CD4-positive, alpha-beta T cell treated with Interleukin-2 at 100 ng/mL for 4 hours (primary cell): ENCODE measurements at regions not wholly inside any gene's neighbourhood (a gene's known extent, or its start where the extent isn't known, plus 50 kb on each side); places are given as distances from the start of the nearest gene placed in this dataset.
"Not testable (repeated sequence)": the region's sequence is repeated elsewhere in the genome, so short reads cannot be mapped to it uniquely, and the experiment has no call there.

Source experiments
- DNase-seq: peaks from one replicate; pipeline ENCODE4 v3.0.0-alpha.2; 2020; ENCODE audit warnings: low spot score

DNA sequence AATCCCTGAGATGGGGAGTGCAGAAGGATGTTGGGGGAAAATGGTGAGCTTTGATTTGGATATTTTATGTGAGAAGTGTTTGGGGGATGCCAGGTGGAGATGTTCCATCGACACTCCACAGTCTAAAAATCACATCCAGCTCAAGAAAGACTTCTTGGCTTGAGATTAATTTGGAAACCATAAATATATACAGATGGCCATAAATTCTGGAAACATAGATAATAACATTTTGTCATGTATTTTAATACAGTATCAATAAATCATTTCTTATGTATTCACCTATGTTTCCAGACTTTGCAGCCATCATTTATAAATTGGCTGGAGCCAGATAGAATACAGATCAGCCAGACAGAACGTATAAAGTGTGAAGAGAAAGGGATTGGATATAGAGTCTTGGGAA, 245.5 kb upstream of the DDHD1 start:
- no peak for DNase-seq

DNA sequence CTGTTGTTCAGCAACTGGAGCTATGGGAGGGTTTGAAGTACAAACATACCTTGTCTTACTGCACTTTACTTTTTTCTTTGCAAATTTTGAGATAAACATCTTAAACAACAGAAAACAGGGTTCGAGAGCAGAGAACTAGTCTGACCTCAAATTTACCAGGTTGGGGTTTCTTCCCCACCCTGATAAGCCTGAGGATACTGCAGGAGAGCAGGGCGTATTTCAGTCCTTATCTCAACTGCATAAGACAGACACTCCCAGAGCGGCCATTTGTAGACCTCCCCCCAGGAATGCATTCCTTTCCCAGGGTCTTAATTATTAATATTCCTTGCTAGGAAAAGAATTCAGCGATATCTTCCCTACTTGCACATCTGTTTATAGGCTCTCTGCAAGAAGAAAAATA, 242.1 kb upstream of the DDHD1 start:
- not testable (repeated sequence) for DNase-seq

DNA sequence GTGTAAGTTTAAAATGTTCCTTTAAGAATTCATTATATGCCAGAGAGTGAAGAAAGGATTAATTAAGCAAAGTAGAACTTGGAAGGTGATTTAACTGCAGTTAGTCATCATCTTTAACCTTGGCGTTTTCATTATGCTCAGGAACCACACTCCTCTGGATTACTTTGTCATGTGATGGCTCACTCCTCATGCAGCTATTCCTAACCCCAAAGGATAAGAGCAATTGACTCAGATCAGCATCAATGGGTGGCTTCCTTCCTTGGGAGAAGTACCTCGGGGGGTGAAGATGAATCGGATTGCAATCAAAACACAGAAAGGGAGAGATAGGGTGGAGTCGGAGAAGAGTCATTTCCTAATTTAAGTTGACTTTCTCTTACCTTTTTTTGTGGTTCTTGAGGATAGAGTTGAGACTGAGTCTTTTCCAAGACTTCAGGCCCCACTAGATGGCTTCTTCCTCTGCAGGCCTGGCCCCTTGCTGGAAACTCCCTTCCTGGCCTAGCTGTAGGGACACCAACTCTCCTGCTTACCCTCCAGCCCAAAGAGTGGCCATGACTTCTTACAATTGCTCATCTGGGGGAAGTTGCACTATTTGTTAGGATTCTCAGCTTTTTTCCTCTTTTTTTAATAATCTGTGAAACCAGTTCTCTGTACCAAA, 238.6 kb upstream of the DDHD1 start:
- no peak for DNase-seq

DNA sequence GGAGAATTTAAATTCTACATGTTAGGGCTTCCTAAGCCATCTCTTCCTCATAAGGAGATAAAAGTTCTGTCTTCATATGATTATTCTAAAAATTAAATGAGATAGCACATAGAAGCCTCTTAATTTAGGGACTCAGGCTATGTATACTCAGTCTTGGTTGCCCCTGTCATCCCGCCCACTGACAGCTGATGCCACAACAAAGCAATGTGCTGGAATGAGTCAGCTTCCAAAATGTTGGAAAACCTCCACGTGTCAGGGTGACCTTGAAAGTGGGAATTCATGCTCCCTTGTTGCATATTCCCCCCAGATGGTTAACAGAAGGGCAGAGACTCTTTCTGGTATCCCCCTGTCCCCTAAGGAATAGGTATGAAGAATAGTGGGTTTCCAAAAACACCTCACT, 238.0 kb upstream of the DDHD1 start:
- DNase-seq, result no peak

DNA sequence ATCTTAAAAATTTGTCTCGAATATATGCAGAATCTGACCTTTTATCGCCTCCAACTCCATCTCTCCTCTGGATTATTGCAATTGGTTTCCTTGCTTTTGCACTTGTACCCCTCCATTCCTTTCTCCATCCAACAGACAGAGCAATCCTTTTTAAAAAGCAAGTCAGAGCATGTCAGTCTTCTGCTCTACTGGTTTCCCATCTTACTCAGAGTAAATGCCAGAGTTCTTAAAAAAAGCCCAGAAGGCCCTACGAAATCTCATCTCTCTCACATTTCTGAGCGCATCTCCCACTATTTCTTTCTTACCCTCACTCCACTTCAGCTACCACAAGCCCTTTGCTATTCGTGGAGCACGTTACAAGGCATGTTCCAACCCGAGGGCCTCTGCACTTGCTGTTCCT, 236.9 kb upstream of the DDHD1 start:
- no peak for DNase-seq

DNA sequence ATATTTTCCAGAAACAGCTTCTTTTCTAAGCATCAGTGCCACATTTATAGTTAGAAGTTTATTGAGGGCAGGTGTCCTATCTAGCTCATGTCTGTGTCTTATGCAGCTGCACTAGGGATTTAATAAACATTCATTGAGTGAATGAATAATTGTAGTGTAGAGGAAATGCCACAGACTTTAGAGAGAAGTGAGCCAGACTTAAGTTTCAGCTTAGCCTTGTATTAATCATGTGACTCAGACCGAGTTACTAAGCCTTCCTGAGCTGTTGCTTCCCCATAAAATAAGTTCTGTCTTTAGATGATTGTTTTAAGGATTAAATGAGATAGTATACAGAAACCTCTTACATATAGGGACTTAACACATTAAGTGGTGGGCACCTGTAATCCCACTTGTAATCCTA, 236.1 kb upstream of the DDHD1 start:
- DNase-seq, result no peak

DNA sequence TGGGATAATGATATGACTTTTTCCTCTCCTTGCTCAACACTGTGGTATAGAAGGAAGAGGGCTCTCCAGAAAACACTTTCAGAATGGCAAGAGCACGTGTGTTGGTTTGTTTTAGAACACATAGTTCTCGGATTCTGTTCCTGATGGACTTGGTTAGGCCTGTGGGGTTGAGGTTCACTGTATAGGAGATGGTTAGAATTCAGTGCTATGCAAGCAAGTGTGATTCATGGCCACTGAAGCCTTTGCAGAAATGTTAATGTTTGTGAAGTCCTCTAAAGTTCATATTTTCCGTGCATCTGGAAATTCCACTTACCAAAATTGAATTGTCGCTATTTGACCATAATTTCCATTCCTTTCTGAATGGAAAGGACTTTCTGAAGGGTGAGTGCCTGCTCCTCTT, 233.2 kb upstream of the DDHD1 start:
- no peak for DNase-seq

DNA sequence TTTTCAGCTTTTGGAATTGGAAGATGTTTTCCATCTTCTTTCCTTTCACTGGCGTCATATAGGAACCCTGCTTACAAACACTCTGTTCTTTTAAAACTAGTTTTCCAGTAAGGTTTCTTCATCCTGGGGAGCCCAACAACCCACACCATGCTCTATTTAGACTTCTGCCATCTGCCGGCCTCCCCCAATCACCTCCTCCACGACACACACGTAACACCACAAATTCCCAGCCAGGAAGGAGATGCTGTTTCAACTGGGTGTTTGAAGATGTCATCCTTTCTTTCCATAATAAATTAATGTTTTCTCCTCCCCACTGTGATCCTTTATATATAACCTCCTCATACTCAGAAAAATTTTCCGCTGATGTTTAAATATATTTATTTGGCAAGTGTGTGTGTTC, 231.4 kb upstream of the DDHD1 start:
- no peak for DNase-seq

DNA sequence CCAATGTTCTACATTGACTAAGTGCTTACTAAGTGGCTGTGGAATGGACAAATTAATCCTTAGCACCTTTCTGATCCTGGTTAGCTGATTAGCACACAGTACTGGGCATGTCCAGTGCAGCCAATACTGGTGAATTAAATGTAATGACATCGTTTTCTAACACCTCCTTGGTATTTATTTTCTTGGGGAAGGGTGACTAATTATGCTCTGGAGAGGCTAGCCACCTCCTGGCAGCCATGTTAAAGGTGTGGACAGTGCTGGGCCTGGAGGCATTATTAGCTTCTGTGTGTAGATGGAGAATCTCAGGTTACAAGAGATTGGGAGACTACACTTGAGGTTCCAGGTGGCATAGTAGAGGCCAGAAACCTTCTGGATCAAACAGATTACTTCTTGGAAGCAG, 230.9 kb upstream of the DDHD1 start:
- DNase-seq, result no peak

DNA sequence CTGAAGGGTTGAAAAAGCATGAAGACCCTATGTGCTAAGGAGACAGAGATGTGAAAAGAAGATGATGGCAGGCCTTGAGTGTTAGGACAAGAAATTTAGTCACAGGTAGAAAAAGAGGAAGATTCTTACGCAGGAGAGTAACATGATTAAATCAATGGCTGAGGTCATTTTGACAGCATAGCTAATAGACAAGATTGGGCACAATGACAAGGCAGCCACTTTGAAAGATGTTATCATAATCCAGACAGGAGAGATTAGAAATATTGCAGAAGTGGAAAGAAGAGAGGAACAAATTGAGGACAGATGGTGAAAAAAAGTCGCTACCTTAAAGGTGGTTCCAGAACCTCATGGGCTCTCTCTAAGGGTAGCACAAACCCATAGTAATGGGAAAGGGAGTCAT, 228.8 kb upstream of the DDHD1 start:
- no peak for DNase-seq

DNA sequence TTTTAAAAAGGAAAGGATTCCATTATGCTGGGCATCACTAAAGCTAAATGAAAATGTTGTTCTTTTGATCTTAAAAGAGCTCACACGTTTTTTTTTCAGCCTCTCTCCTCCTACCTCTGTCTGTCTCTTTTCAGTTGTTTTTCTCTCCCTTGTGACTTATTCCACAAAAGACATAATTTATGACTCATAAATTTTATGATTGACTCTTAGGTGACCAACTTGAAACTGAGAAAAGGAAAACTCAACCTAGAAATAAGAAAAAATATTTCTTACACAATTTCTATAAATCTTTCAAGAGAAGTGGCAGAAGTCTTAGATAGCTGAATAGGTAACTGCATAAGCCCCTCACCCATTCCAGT, 227.7 kb upstream of the DDHD1 start:
- DNase-seq, result no peak

DNA sequence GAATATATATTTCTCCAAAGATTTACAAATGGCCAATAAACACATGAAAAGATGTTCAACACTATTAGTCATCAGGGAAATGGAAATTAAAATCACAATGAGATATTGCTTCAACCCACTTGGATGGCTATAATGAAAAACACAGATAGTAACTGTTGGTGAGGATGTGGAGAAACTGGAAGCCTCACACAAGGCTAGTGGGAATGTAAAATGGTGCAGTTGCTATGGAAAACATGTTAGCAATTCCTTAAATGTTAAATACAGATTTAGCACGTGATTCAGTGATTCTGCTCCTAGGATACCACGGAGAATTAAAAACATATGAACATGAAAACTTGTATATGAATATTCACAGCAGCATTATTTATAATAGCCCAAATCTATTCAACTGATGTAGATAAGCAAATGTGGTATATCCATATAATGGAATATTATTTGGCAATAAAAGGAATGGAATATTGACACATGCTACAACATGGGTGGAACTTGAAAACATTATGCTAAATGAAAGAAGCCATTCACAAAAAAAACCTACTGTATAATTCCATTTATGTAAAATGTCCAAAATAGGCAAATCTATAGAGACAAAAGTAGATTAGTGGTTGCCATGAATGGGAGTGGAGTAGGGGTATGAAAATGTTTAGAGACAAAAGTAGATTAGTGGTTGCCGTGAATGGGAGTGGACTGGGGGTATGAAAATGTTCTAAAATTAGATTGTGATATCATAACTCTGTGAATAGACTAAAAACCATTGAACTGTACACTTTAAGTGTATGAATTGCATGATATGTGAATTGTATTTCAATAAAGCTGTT, 227.1 kb upstream of the DDHD1 start:
- no peak for DNase-seq

DNA sequence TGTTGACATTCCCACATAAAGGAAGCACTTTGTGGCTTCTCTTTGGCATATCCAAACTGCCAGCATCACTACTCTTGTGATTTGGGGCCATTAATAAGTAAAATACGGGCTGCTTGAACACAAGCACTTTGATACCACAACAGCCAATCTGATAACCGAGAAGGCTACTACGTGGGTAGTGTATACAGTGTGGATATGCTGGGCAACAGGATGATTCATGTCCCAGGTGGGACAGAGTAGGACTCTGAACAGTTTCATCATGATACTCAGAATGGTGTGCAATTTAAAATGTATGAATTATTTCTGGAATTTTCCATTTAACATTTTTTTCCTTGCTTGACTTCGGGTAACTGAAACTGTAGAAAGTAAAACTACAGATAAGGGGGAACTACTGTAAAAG, 225.0 kb upstream of the DDHD1 start:
- DNase-seq, result no peak

DNA sequence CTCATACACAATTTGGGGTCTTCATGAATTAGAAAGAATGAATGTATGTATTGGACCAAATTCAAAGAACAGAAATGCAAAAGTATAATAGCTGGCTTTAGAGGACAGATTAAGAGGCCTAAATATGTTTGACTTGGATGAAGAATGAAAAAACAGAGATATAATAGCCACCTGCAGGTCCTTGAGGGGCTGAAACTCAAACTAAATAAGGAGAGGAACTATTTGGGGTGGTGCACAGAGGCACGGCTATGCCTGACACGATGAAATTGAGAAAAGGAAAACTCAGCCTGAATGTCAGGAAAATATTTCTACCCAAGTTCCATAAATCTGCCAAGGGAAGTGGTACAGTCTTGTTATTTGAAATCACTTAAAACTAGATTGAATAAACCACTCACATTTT, 222.9 kb upstream of the DDHD1 start:
- no peak for DNase-seq

DNA sequence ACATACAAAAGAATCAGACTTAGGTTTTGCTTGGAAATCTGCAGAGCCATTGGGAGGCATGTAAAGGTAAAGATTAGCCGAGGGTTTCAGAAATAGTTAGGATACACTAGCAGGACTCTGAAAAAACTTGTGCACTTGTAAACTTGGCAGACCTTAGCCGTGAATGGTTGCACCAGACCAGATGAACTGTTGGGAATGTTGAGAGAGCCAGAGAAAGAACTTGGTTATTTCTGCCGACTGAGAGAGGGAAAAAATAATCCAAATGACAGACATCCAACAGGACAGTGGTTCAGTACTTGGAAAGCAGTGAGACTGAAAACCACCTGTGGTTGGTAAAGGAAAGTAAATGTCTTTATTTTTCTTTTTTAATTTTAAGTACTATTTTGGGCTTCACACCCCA, 222.5 kb upstream of the DDHD1 start:
- DNase-seq, result no peak

DNA sequence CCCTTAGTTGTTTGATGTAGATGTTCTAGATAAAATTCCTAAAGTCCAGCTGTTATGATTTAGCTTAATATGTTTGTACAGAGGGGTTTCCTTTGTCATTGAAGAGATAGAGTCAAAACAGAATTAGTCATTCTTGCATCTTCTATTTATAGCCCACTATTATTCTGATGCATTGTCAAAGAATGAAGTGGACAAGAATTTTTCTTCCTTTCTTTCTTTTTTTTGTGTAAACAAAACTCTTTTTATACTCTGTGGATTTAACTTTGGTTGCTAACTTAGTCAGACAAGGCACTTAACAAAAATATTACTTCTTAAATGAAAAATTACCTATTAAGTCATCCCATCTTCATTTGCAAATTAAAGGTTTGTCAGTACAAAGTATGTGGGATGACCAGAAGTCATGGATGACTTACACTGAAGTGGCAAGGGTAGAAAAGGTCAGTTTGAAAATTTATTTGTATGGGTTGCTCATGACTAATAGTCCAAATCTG, 215.6 kb upstream of the DDHD1 start:
- DNase-seq, result no peak

DNA sequence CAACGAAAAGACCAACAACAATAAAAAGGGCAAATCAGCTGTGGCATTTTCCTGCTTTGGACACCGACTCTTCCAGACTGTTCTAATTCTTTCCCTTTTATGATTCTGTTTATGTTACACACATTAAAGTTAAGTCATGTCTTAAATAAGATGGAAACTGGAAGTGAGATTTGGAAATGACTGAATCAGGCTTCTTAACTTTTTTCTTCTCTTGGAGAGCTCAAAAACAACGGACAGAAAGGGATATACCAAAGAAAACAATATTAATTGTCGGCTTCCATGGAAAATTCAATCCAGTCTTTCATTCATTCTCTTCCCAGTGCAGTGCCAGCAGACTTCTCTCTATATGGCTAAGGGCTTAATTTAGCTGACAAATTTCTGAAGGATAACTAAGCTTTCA, 214.9 kb upstream of the DDHD1 start:
- no peak for DNase-seq

DNA sequence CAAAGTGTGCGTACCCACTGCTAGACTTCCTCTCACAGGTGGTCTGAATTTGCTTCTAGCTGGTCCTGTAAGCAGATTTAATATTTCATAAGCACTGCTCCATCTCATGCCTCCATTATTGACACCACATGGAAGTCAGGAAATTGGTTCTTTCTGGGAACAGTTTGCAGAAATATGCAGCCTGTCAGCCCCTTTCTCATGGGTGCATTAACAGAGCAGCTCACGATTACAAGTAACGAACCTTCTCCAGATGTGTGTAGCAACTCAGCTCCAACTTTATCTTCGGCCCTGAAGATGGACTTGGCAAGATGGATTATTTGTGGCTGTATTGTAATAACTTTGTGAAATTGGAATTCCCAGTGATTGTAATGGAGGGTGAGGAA, 214.5 kb upstream of the DDHD1 start:
- DNase-seq, result no peak

DNA sequence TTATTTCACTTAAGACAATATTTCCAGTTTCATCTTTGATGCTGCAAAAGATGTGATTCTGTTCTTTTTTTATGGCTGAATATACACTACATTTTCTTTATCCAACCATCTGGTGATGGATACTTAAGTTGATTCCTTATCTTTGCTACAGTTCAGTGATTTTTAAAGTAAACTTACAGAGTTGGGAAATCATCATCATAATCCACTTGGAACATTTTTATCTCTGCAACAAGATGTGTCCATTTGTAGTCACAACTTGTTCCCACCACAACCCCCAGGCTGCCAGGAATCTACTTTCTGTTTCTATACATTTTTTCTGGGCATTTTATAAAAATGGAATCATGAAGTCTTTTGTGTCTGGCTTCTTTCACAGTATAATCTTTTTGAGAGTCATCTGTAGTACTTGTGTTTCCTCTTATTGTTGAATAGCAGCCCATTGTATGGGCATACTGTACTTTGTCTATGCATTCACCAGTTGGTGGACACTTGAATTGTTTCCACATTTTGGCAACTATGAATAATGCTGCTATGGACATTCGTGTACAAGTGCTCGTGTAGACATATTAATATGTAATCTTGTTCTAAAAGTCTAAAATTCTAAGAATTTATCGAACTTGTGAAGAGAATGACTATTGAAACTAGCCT, 212.5 kb upstream of the DDHD1 start:
- DNase-seq, result no peak

DNA sequence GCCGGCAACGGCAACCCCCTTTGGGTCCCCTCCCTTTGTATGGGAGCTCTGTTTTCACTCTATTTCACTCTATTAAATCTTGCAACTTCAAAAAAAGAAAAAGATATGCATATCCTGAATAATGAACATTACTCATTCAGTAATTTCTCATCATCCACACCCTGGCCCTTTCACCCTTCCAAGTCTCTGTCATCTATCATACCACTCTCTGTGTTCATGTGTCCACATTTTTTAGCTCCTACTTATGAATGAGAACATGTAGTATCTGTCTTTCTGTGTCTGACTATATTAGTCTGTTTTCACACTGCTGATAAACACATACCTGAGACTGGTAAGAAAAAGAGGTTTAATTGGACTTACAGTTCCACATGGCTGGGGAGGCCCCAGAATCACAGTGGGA, 209.8 kb upstream of the DDHD1 start:
- DNase-seq, result not testable (repeated sequence)

DNA sequence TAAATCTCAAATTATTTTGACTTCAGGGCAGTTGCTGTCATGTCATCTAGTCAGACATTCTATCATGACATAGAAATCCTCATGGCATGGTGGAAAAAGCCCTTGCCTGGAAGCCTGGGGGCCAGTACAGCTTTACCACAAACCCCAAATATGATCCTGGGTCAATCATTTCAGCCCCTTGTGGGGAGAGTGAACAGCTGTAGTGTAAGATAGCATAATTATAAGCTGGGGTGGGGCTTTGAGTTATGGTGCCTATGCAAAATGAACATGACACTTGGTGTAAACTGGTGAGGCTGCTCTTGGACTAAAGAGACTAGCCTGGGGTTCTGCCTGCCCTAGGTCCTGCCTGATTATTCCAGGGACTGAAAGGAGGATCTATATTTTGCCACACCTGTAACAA, 207.7 kb upstream of the DDHD1 start:
- DNase-seq, result no peak

DNA sequence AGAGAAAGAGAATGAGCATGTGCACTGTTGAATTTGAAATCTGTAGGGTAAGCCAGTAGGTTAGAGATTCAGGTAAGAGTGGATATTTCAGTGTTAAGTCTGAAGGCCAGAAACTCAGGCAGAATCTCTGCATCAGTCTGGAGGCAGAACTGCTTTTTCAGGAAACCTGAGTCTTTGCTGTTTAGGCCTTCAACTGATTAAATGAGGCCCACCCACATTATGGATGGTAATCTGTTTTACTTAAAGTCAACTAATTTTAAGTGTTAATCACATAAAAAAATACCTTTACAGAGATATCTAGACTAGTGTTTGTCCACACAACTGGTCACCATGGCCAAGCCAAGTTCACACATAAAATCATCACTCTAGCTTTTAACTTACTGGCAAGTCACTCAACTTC, 205.0 kb upstream of the DDHD1 start:
- DNase-seq, result no peak

DNA sequence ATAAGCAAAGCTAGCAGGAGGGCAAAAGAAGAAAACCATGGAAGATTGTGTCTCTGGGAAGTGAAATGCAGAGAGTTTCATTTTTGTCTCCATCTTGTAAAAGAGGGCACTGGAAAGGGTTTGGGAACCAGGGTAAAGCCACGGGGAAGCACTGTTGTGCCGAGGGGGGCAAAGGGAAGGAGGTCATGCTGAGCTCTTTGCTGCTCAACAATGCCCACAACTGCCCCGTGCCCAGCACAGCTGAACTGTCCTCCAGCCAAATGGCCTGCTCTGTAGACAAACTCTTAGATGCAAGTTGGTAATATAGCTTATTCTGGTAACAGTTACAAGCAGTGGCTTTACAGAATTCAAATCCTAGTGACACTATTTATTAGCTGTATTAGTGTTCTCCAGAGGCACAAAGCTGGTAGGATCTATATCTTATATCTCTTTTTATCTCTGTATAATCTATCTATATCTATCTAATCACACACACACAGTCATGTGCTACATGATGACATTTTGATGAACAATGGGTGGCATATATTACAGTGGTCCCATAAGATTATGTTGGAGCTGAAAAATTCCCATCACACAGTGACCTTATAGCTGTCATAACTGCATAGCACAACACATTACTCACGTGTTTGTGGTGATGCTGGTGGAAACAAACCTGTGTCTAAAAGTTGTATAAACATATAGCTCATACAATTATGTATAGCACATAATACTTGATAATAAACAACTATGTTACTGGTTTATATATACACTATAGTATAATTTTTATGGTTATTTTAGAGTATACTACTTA, 203.4 kb upstream of the DDHD1 start:
- DNase-seq, result no peak
